ENCODE measurements at regions not wholly inside any gene's neighbourhood (a gene's known extent, or its start where the extent isn't known, plus 50 kb on each side); places are given as distances from the start of the nearest gene placed in this dataset.

DNA sequence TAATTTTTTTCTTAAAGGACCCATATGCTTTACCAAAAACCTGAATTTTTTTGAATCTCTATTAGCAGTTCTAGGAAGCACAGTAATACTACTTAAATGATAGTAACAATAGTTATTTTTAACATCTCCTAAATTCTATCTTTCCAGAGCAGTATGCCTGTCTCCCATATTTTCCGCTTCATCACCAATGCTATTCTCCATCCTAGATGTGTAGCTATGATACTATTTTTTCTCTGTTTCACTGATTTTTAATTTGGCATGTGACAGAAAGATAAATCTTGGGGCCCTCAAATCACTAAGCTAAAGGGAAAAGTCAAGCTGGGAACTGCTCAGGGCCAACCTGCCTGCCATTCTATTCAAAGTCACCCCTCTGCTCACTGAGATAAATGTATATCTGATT is 102.3 kb upstream of the HMCN1 start:
- ChIA-PET POLR2A (ENCODE audit: unreplicated experiment) (no interaction called here), CTCF (no interaction called here)
- Histone ChIP-seq H3K27ac (ENCODE audit: low read length) (no peak overlapping the region), H3K9me2 (replicated peaks; ENCODE audit: low read length) (no peaks in the 10 kb centered on the region), H4K20me1 (ENCODE audit: low read length) (no peaks in the 10 kb centered on the region), H3K9ac (ENCODE audit: low read length) (no peak overlapping the region), H3F3A (ENCODE audit: low read length, unreplicated experiment) (no peaks in the 10 kb centered on the region), H3K4me1 (ENCODE audit: insufficient read depth, low read length) (no peaks in the 10 kb centered on the region), H3K36me3 (ENCODE audit: low read depth, low read length) (no peaks in the 10 kb centered on the region), H3K27me3 (ENCODE audit: low read length) (no peaks in the 10 kb centered on the region), H3K79me2 (ENCODE audit: low read length) (no peaks in the 10 kb centered on the region), H3K4me3 (ENCODE audit: low read length) (no peak overlapping the region), H3K4me2 (ENCODE audit: low read length) (no peak overlapping the region), H2AFZ (ENCODE audit: low read length) (no peak overlapping the region), H3K9me3 (ENCODE audit: low read length) (no peaks in the 10 kb centered on the region)
- no peak for ATAC-seq
- DNase-seq: no peak
- BruUV-seq (replicated peaks): no TSS peak
- intact Hi-C loops (cut with micrococcal nuclease): no loop called here
- TF ChIP-seq EZH2phosphoT487 (IDR thresholded peaks at IDR 0.05; ENCODE audit: borderline replicate concordance, low read length) (no peak), EZH2 (IDR thresholded peaks at IDR 0.05; ENCODE audit: low read length, unreplicated experiment) (no peak)
- TF ChIP-seq, protein P1, sequence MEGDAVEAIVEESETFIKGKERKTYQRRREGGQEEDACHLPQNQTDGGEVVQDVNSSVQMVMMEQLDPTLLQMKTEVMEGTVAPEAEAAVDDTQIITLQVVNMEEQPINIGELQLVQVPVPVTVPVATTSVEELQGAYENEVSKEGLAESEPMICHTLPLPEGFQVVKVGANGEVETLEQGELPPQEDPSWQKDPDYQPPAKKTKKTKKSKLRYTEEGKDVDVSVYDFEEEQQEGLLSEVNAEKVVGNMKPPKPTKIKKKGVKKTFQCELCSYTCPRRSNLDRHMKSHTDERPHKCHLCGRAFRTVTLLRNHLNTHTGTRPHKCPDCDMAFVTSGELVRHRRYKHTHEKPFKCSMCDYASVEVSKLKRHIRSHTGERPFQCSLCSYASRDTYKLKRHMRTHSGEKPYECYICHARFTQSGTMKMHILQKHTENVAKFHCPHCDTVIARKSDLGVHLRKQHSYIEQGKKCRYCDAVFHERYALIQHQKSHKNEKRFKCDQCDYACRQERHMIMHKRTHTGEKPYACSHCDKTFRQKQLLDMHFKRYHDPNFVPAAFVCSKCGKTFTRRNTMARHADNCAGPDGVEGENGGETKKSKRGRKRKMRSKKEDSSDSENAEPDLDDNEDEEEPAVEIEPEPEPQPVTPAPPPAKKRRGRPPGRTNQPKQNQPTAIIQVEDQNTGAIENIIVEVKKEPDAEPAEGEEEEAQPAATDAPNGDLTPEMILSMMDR (conservative IDR thresholded peaks at IDR 0.05; ENCODE audit: low read depth, low read length): no peak

DNA sequence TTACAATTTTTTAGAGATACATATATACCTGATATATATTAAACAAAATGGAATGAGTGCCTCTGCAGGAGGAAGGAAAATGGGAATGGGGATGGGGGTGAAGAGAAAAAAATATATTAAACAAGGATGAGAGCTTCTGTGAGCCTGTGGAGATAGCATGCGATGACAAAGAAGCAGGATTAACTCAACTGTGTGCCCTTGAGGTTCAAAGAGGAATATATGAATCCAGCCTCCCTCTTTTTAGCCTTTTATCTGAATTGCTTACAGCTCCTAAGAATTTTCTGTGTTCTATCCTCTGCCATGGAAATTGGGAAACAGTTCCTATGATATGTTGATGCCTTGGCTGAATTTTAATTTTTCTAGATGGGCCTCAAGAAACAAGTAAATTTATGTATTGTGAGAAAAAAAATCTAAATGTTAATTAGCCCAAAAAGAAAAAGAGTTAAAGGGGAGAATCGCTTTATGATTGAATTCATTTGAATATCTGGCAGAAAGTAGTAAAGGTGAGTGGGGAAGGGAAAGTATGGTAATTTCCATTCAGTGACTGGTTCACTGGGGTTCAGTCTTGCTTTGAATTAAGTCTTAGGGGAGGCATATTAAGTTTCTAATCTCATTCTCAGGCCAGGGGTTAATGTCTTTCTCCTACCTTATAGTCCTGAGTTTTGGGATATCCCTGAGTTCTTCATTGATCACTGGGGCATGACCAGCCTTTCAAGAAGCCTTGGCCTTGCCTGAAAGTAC is 106.3 kb upstream of the HMCN1 start:
- no peaks in the 10 kb centered on the region for H4K20me1 ChIP-seq (ENCODE audit: low read length)
- intact Hi-C loops (cut with micrococcal nuclease): no loop called here
- no peaks in the 10 kb centered on the region for H3F3A ChIP-seq (ENCODE audit: low read length, unreplicated experiment)

DNA sequence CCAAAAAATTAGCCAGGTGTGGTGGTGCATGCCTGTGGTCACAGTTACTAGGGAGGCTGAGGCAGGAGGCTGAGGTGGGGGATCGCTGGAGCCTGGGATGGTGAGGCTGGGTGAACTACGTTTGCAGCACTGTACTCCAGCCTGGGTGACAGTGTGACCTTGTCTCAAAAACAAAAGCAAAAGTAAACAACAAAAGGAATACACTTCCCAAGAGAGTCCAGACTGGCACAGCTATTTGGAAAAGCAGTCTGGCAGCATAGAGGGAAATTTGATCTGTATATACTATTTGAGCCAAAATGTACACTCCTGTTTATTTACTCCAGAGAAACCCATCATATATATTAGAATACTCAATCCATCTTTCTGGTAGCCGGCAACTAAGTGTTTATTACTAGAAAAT is 107.0 kb upstream of the HMCN1 start:
- CTCF ChIA-PET: no interaction called here
- Histone ChIP-seq H3F3A (ENCODE audit: low read length, unreplicated experiment) (no peaks in the 10 kb centered on the region), H3K27me3 (ENCODE audit: low read length) (no peaks in the 10 kb centered on the region), H3K4me1 (ENCODE audit: insufficient read depth, low read length) (no peaks in the 10 kb centered on the region), H3K79me2 (ENCODE audit: low read length) (no peaks in the 10 kb centered on the region), H3K27ac (ENCODE audit: low read length) (no peak overlapping the region), H4K20me1 (ENCODE audit: low read length) (no peaks in the 10 kb centered on the region), H3K4me2 (ENCODE audit: low read length) (no peak overlapping the region), H3K9ac (ENCODE audit: low read length) (no peak overlapping the region), H3K36me3 (ENCODE audit: low read depth, low read length) (no peaks in the 10 kb centered on the region), H3K4me3 (ENCODE audit: low read length) (no peak overlapping the region), H3K9me3 (ENCODE audit: low read length) (no peaks in the 10 kb centered on the region), H3K9me2 (replicated peaks; ENCODE audit: low read length) (no peaks in the 10 kb centered on the region), H2AFZ (ENCODE audit: low read length) (no peak overlapping the region)
- DNase-seq (no peak), ATAC-seq (no peak; the same call in 1 of the 2 replicates)
- no TSS peak for BruUV-seq (replicated peaks)
- intact Hi-C loops (cut with micrococcal nuclease): no loop called here
- POLR2A ChIA-PET (ENCODE audit: unreplicated experiment): no interaction called here
- TF ChIP-seq, protein P1 (conservative IDR thresholded peaks at IDR 0.05; ENCODE audit: low read depth, low read length): no peak
- TF ChIP-seq EZH2phosphoT487 (IDR thresholded peaks at IDR 0.05; ENCODE audit: borderline replicate concordance, low read length) (no peak), EZH2 (IDR thresholded peaks at IDR 0.05; ENCODE audit: low read length, unreplicated experiment) (no peak)

More for the DNA sequence above, 106.3 kb upstream of the HMCN1 start:
- DNase-seq (no peak), ATAC-seq (no peak)
- Histone ChIP-seq H3K79me2 (ENCODE audit: low read length) (no peaks in the 10 kb centered on the region), H3K9me3 (ENCODE audit: low read length) (no peaks in the 10 kb centered on the region), H3K9me2 (replicated peaks; ENCODE audit: low read length) (no peaks in the 10 kb centered on the region), H3K36me3 (ENCODE audit: low read depth, low read length) (no peaks in the 10 kb centered on the region), H3K27me3 (ENCODE audit: low read length) (no peaks in the 10 kb centered on the region), H3K9ac (ENCODE audit: low read length) (no peak overlapping the region), H3K27ac (ENCODE audit: low read length) (no peak overlapping the region), H2AFZ (ENCODE audit: low read length) (no peak overlapping the region), H3K4me3 (ENCODE audit: low read length) (no peak overlapping the region), H3K4me1 (ENCODE audit: insufficient read depth, low read length) (no peaks in the 10 kb centered on the region), H3K4me2 (ENCODE audit: low read length) (no peak overlapping the region)
- BruUV-seq (replicated peaks): no TSS peak
- ChIA-PET CTCF (no interaction called here), POLR2A (ENCODE audit: unreplicated experiment) (no interaction called here)
- TF ChIP-seq EZH2phosphoT487 (IDR thresholded peaks at IDR 0.05; ENCODE audit: borderline replicate concordance, low read length): no peak

All from PC-3 (cell line).